ENCODE measurements at regions not wholly inside any gene's neighbourhood (a gene's known extent, or its start where the extent isn't known, plus 50 kb on each side); places are given as distances from the start of the nearest gene placed in this dataset.

GRCh38 chr5:93274291-93274690 is 306.7 kb downstream of the NR2F1-AS1 start:
- H3K9ac ChIP-seq (ENCODE audit: insufficient read depth, low read length): no peak overlapping the region
- H3K9me3 ChIP-seq (ENCODE audit: control insufficient read depth, insufficient read depth, low read depth, low read length): no peaks in the 10 kb centered on the region
- H3K4me2 ChIP-seq (ENCODE audit: extremely low read depth, insufficient read depth, low read length): no peak overlapping the region
- TF ChIP-seq EZH2 (IDR thresholded peaks at IDR 0.05; ENCODE audit: low read length, missing control alignments) (no peak), CTCF (conservative IDR thresholded peaks at IDR 0.05 in 1 of 2, IDR thresholded peaks at IDR 0.05 in 1 of 2; ENCODE audit: low read depth in 1 of 2, low read length in 2 of 2) (no peak)
- H3K4me3 ChIP-seq (replicated peaks in 1 of 4; ENCODE audit: control extremely low read depth in 1 of 4, insufficient read depth in 1 of 4, low read depth in 3 of 4, low read length in 4 of 4): no peak overlapping the region
- H3K27me3 ChIP-seq (ENCODE audit: control insufficient read depth, insufficient read depth, low read length): no peaks in the 10 kb centered on the region
- H3K27ac ChIP-seq (ENCODE audit: insufficient read depth, low read length): no peak overlapping the region
- H4K20me1 ChIP-seq (ENCODE audit: control insufficient read depth, extremely low read depth, insufficient read depth, low read length): no peaks in the 10 kb centered on the region
- no peaks in the 10 kb centered on the region for H3K79me2 ChIP-seq (ENCODE audit: control insufficient read depth, insufficient read depth, low read length)
- no peak overlapping the region for H2AFZ ChIP-seq (ENCODE audit: low read length)
- no peaks in the 10 kb centered on the region for H3K36me3 ChIP-seq (ENCODE audit: control insufficient read depth, insufficient read depth, low read length)
- H3K4me1 ChIP-seq (ENCODE audit: control insufficient read depth, extremely low read depth, insufficient read depth, low read length): peaks cover 3% of the 10 kb centered on the region
- peak in 1 of 2 donors; percentile 82 for DNase-seq (ENCODE audit: low read depth in 2 of 2)

DNA sequence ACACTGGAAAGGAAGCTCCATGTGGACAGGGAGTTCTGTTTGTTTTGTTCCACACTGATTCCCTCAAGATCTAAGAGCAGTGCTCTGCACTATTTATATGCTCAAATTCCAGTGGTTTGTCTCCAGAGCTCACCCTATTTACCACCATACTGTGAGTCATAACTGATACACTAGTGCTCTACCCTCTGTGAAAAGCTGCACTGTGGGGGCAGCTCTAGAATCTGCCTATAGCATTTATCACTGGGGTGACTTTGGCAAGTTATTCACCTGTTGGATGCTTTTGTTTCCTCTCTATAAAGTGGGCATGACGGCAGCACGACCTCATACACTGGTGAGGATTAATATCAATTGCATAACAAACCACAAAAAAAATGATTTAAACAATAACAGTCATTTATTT is 307.8 kb downstream of the NR2F1-AS1 start:
- Histone ChIP-seq H3K27me3 (ENCODE audit: control insufficient read depth, insufficient read depth, low read length) (no peaks in the 10 kb centered on the region), H2AFZ (ENCODE audit: low read length) (no peak overlapping the region), H3K4me3 (replicated peaks in 1 of 4; ENCODE audit: control extremely low read depth in 1 of 4, insufficient read depth in 1 of 4, low read depth in 3 of 4, low read length in 4 of 4) (no peak overlapping the region), H3K4me1 (ENCODE audit: control insufficient read depth, extremely low read depth, insufficient read depth, low read length) (peaks cover 3% of the 10 kb centered on the region), H3K9ac (ENCODE audit: insufficient read depth, low read length) (no peak overlapping the region), H3K27ac (ENCODE audit: insufficient read depth, low read length) (no peak overlapping the region), H3K9me3 (ENCODE audit: control insufficient read depth, insufficient read depth, low read depth, low read length) (no peaks in the 10 kb centered on the region), H3K79me2 (ENCODE audit: control insufficient read depth, insufficient read depth, low read length) (no peaks in the 10 kb centered on the region), H4K20me1 (ENCODE audit: control insufficient read depth, extremely low read depth, insufficient read depth, low read length) (no peaks in the 10 kb centered on the region), H3K36me3 (ENCODE audit: control insufficient read depth, insufficient read depth, low read length) (no peaks in the 10 kb centered on the region), H3K4me2 (ENCODE audit: extremely low read depth, insufficient read depth, low read length) (no peak overlapping the region)
- DNase-seq (ENCODE audit: low read depth in 2 of 2): peak; percentile 58 to 88
- TF ChIP-seq CTCF (conservative IDR thresholded peaks at IDR 0.05 in 1 of 2, IDR thresholded peaks at IDR 0.05 in 1 of 2; ENCODE audit: low read depth in 1 of 2, low read length in 2 of 2) (no peak), EZH2 (IDR thresholded peaks at IDR 0.05; ENCODE audit: low read length, missing control alignments) (no peak)

DNA sequence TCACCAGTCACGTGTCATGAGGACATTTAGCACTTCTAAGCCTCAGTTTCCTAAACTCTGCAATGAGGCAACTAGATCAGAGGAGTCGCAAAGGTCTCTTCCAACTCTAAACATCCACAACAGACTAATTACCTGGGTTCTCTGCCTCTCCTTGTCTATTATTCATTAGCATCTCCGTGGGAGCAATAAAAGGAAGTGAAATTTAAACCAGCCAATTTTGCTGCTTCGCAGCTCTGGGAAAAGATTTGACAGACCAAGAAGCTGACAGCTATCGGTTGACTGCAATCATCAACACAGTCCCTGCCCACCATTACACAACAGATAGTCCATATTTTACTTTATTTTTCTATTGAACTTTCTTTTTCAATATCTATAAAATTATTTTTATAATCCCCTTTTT is 308.9 kb downstream of the NR2F1-AS1 start:
- Histone ChIP-seq H2AFZ (ENCODE audit: low read length) (no peak overlapping the region), H3K79me2 (ENCODE audit: control insufficient read depth, insufficient read depth, low read length) (no peaks in the 10 kb centered on the region), H3K27ac (ENCODE audit: insufficient read depth, low read length) (no peak overlapping the region), H4K20me1 (ENCODE audit: control insufficient read depth, extremely low read depth, insufficient read depth, low read length) (no peaks in the 10 kb centered on the region), H3K4me2 (ENCODE audit: extremely low read depth, insufficient read depth, low read length) (no peak overlapping the region), H3K27me3 (ENCODE audit: control insufficient read depth, insufficient read depth, low read length) (no peaks in the 10 kb centered on the region), H3K9ac (ENCODE audit: insufficient read depth, low read length) (no peak overlapping the region), H3K4me1 (ENCODE audit: control insufficient read depth, extremely low read depth, insufficient read depth, low read length) (peaks cover 3% of the 10 kb centered on the region), H3K4me3 (replicated peaks in 1 of 4; ENCODE audit: control extremely low read depth in 1 of 4, insufficient read depth in 1 of 4, low read depth in 3 of 4, low read length in 4 of 4) (no peak overlapping the region), H3K9me3 (ENCODE audit: control insufficient read depth, insufficient read depth, low read depth, low read length) (no peaks in the 10 kb centered on the region), H3K36me3 (ENCODE audit: control insufficient read depth, insufficient read depth, low read length) (no peaks in the 10 kb centered on the region)
- no peak for TF ChIP-seq CTCF (conservative IDR thresholded peaks at IDR 0.05 in 1 of 2, IDR thresholded peaks at IDR 0.05 in 1 of 2; ENCODE audit: low read depth in 1 of 2, low read length in 2 of 2)
- no peak for TF ChIP-seq EZH2 (IDR thresholded peaks at IDR 0.05; ENCODE audit: low read length, missing control alignments)
- DNase-seq (ENCODE audit: low read depth in 2 of 2): no peak

All from fibroblast of lung (primary cell).